ENCODE measurements at regions not wholly inside any gene's neighbourhood (a gene's known extent, or its start where the extent isn't known, plus 50 kb on each side); places are given as distances from the start of the nearest gene placed in this dataset.
"Not testable (repeated sequence)": the region's sequence is repeated elsewhere in the genome, so short reads cannot be mapped to it uniquely, and the experiment has no call there.

GRCh38 chr14:44601266-44601665 lies 94.2 kb upstream of the FSCB start:
- TF ChIP-seq CTCF, POLR2A (IDR thresholded peaks at IDR 0.05): not testable (repeated sequence)

Measured in Peyer's patch (tissue), 4 donors.